ENCODE measurements at regions not wholly inside any gene's neighbourhood (a gene's known extent, or its start where the extent isn't known, plus 50 kb on each side); places are given as distances from the start of the nearest gene placed in this dataset.

DNA sequence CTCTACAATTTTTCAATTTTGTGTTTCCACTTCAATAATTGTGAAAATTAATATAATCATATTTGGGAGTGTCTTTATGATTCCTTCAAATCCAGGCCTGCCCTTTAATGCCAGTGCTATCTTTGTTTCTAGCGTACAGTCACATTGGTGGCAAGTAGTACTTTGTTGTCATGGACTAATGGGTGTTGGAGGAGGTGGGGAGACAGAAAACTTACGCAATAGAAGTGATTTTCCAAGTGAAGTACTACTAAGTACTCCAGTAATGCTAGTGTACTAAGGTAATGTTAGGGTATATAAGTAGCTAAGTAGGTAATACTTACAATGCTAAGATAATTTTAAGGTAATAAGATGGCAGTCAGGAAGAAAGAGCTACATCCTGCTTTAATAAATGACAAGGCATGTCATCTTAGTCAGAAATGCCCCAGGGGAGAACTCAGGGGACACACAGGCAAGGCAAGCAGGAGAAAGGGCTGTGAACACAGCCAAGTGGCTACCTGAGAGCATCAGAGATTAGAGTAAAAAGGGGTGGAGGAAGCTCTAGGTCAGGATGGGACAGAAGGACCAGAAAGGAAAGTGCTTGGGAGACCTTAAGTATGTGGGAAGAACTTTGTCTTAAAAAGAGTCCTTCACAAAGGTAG lies 217.2 kb upstream of the PRDM1 start:
- Mint-ChIP-seq H3K27ac (peak overlapping the region; percentile 81 to 96 (median 87)), H3K4me3 (no peak overlapping the region), H3K36me3 (peaks cover 0 to 3% of the 10 kb centered on the region in 2 donors), H3K9me3 (peaks cover 0 to 12% (median 2%) of the 10 kb centered on the region in 7 donors), H3K4me1 (peaks cover 66% of the 10 kb centered on the region), H3K27me3 (ENCODE audit: low read depth in 3 of 3) (peaks cover 0 to 3% (median 0%) of the 10 kb centered on the region in 3 donors)
- TF ChIP-seq CTCF (IDR thresholded peaks at IDR 0.05), result no peak
- H3K4me1 ChIP-seq (ENCODE audit: control insufficient read depth in 1 of 2, insufficient read depth in 2 of 2, low read length in 2 of 2), result peaks cover 66 to 73% of the 10 kb centered on the region in 2 donors
- no peak for DNase-seq
- H3K27me3 ChIP-seq (ENCODE audit: control insufficient read depth in 2 of 2, insufficient read depth in 2 of 2, low read length in 2 of 2), result no peaks in the 10 kb centered on the region
- H3K27ac ChIP-seq (ENCODE audit: low read depth in 1 of 2, low read length in 2 of 2), result peak overlapping the region in 1 of 2 donors; percentile 91
- H2AFZ ChIP-seq (ENCODE audit: insufficient read depth, low read depth, low read length, poor library complexity, severe bottlenecking), result no peak overlapping the region
- no peak overlapping the region for H3K4me3 ChIP-seq (replicated peaks in 1 of 3; ENCODE audit: low read depth in 2 of 3, low read length in 3 of 3)
- H3K36me3 ChIP-seq (replicated peaks in 1 of 2; ENCODE audit: control insufficient read depth in 1 of 2, insufficient read depth in 2 of 2, low read length in 2 of 2), result no peaks in the 10 kb centered on the region
- no peak overlapping the region for H3K4me2 ChIP-seq (replicated peaks; ENCODE audit: extremely low read depth, low read length, poor library complexity, severe bottlenecking)
- H3K9ac ChIP-seq (ENCODE audit: insufficient read depth, low read length, poor library complexity, severe bottlenecking), result no peak overlapping the region
- no peaks in the 10 kb centered on the region for H3K9me3 ChIP-seq (replicated peaks in 1 of 2; ENCODE audit: control insufficient read depth in 1 of 2, insufficient read depth in 1 of 2, low read length in 2 of 2)
- H3K79me2 ChIP-seq (ENCODE audit: insufficient read depth, low read length), result no peaks in the 10 kb centered on the region
- WGBS (ENCODE audit: insufficient coverage), result no CpG with 5 or more reads among the region's 2 CpGs
- H4K20me1 ChIP-seq (ENCODE audit: insufficient read depth, low read length), result no peaks in the 10 kb centered on the region
- intact Hi-C loops (cut with micrococcal nuclease), result no loop called here

DNA sequence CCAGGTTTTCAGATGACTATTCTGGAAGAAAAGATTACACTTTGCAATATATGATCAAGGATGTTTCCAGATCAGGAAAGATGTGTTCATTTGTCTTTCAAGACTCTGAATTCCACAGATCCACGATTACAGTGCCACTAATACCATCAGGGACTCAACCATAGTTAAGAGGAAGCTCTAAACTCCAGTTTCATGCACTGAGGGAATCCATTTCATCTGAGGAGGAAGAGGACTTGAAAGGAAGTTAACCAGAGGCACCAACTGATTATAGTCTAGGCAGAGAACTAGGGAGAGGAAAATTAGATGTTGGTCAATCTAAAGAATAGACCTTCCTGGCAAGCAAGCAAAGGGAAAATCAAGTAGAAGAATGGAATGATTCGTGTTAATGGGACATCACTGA lies 218.3 kb upstream of the PRDM1 start:
- H3K9me3 ChIP-seq (replicated peaks in 1 of 2; ENCODE audit: control insufficient read depth in 1 of 2, insufficient read depth in 1 of 2, low read length in 2 of 2), result no peaks in the 10 kb centered on the region
- H3K27me3 Mint-ChIP-seq (ENCODE audit: low read depth in 3 of 3), result peaks cover 0 to 3% (median 3%) of the 10 kb centered on the region in 3 donors
- intact Hi-C loops (cut with micrococcal nuclease), result no loop called here
- H3K79me2 ChIP-seq (ENCODE audit: insufficient read depth, low read length), result no peaks in the 10 kb centered on the region
- peaks cover 0 to 12% (median 2%) of the 10 kb centered on the region in 7 donors for H3K9me3 Mint-ChIP-seq
- no peak overlapping the region for H2AFZ ChIP-seq (ENCODE audit: insufficient read depth, low read depth, low read length, poor library complexity, severe bottlenecking)
- no peak for TF ChIP-seq CTCF (IDR thresholded peaks at IDR 0.05)
- peak overlapping the region in 1 of 3 experiments; percentile 6 for H3K4me3 ChIP-seq (replicated peaks in 1 of 3; ENCODE audit: low read depth in 2 of 3, low read length in 3 of 3)
- H3K9ac ChIP-seq (ENCODE audit: insufficient read depth, low read length, poor library complexity, severe bottlenecking), result no peak overlapping the region
- H3K27ac Mint-ChIP-seq, result peak overlapping the region; percentile 86 to 96 (median 92)
- DNase-seq, result peak; percentile 35 to 61 (median 51)
- no peak overlapping the region for H3K4me2 ChIP-seq (replicated peaks; ENCODE audit: extremely low read depth, low read length, poor library complexity, severe bottlenecking)
- peak overlapping the region in 1 of 2 donors; percentile 91 for H3K27ac ChIP-seq (ENCODE audit: low read depth in 1 of 2, low read length in 2 of 2)
- H3K4me1 ChIP-seq (ENCODE audit: control insufficient read depth in 1 of 2, insufficient read depth in 2 of 2, low read length in 2 of 2), result peaks cover 70 to 75% of the 10 kb centered on the region in 2 donors
- H4K20me1 ChIP-seq (ENCODE audit: insufficient read depth, low read length), result no peaks in the 10 kb centered on the region
- H3K36me3 Mint-ChIP-seq, result peaks cover 0 to 3% of the 10 kb centered on the region in 2 donors
- 100% methylated on average over 1 of the region's 2 CpGs for WGBS (ENCODE audit: insufficient coverage)
- H3K4me3 Mint-ChIP-seq, result no peak overlapping the region
- no peaks in the 10 kb centered on the region for H3K27me3 ChIP-seq (ENCODE audit: control insufficient read depth in 2 of 2, insufficient read depth in 2 of 2, low read length in 2 of 2)
- H3K4me1 Mint-ChIP-seq, result peaks cover 69% of the 10 kb centered on the region
- no peaks in the 10 kb centered on the region for H3K36me3 ChIP-seq (replicated peaks in 1 of 2; ENCODE audit: control insufficient read depth in 1 of 2, insufficient read depth in 2 of 2, low read length in 2 of 2)
